ENCODE measurements at regions not wholly inside any gene's neighbourhood (a gene's known extent, or its start where the extent isn't known, plus 50 kb on each side); places are given as distances from the start of the nearest gene placed in this dataset.
A peak's percentile ranks its signal among the peaks of the same experiment; 100 is the strongest.

- no peak overlapping the region for H3K4me3 ChIP-seq
- H3K79me2 ChIP-seq (ENCODE audit: control insufficient read depth, insufficient read depth, low read length) = no peaks in the 10 kb centered on the region
- no peak overlapping the region for H3K4me2 ChIP-seq (ENCODE audit: insufficient read depth, low read length)
- BruUV-seq (replicated peaks) = no TSS peak
- H3K36me3 ChIP-seq (ENCODE audit: control insufficient read depth, insufficient read depth, low read length) = no peaks in the 10 kb centered on the region
- H3K9me1 ChIP-seq (ENCODE audit: control insufficient read depth, insufficient read depth, low read length) = no peaks in the 10 kb centered on the region
- POLR2A ChIA-PET = no interaction called here
- FAIRE-seq (no peak), DNase-seq (ENCODE audit: extremely low read depth in 1 of 4, low spot score in 3 of 4) (no peak), ATAC-seq (no peak)
- H3K4me1 ChIP-seq (replicated peaks in 1 of 2; ENCODE audit: control insufficient read depth in 2 of 2, insufficient read depth in 2 of 2, low read length in 2 of 2) = no peaks in the 10 kb centered on the region
- CTCF ChIA-PET (ENCODE audit: low intra/inter-chr PET ratio) = no interaction called here
- TF ChIP-seq MITF (IDR thresholded peaks at IDR 0.05) (no peak), MEIS2 (IDR thresholded peaks at IDR 0.05; ENCODE audit: partially characterized antibody) (peak; percentile 50), CEBPB (tag; IDR thresholded peaks at IDR 0.05) (peak; percentile 62; the same call in 1 of the 2 replicates), ZBTB33 (CRISPR knock-in tag; IDR thresholded peaks at IDR 0.05) (no peak), ZFP36 (IDR thresholded peaks at IDR 0.05; ENCODE audit: low read depth, low read length, partially characterized antibody) (peak; percentile 12), CEBPG (CRISPR knock-in tag; IDR thresholded peaks at IDR 0.05) (no peak), CEBPG (tag; conservative IDR thresholded peaks at IDR 0.05 in 1 of 2, IDR thresholded peaks at IDR 0.05 in 1 of 2) (0 out of 4 replicates have a peak, but pooled peaks of 1 of the 2 experiments have one; percentile 31), RREB1 (CRISPR knock-in tag; IDR thresholded peaks at IDR 0.05) (no peak)
- no peaks in the 10 kb centered on the region for H3K9me3 ChIP-seq (replicated peaks; ENCODE audit: control insufficient read depth, insufficient read depth, low read depth, low read length)
- no peak overlapping the region for H3K9ac ChIP-seq (ENCODE audit: insufficient read depth in 1 of 2, low read depth in 2 of 2, low read length in 2 of 2)
- H2AFZ ChIP-seq (ENCODE audit: low read depth, low read length) = no peak overlapping the region
- H3K27ac ChIP-seq (ENCODE audit: extremely low read depth, low read depth, low read length) = no peak overlapping the region
- 2% methylated on average over 8 of the region's 8 CpGs for WGBS (ENCODE audit: insufficient coverage, low coverage, missing lambda C conversion rate)
- intact Hi-C loops (cut with micrococcal nuclease) (loop anchor here (5.0 kb wide), 1 partner anchor 231 kb away; no protein-coding TSS in a partner anchor), in situ Hi-C loops (cut with MboI) (loop anchor here (25.0 kb wide), 1 partner anchor 206 kb away; no protein-coding TSS in a partner anchor)
- peaks cover 1 to 11% of the 10 kb centered on the region in 2 experiments; a peak in 2 of 5 replicates for H3K27me3 ChIP-seq (ENCODE audit: control insufficient read depth in 2 of 2, insufficient read depth in 2 of 2, low read length in 2 of 2)
- no peaks in the 10 kb centered on the region for H4K20me1 ChIP-seq (replicated peaks; ENCODE audit: control insufficient read depth, insufficient read depth, low read length)
These were observed 128.5 kb downstream of the ZNF281 start for GRCh38 chr1:200281201-200281835.
